ENCODE measurements at regions not wholly inside any gene's neighbourhood (a gene's known extent, or its start where the extent isn't known, plus 50 kb on each side); places are given as distances from the start of the nearest gene placed in this dataset.

GRCh38 chr2:3025261-3025660 is 352.4 kb downstream of the EIPR1 start:
- TF ChIP-seq CTCF (conservative IDR thresholded peaks at IDR 0.05): no peak
- TF ChIP-seq EZH2 (IDR thresholded peaks at IDR 0.05; ENCODE audit: low read depth): no peak

Data from PC-9 (cell line).